Testis (tissue), 2 donors: ENCODE measurements at regions not wholly inside any gene's neighbourhood (a gene's known extent, or its start where the extent isn't known, plus 50 kb on each side); places are given as distances from the start of the nearest gene placed in this dataset.

Experiments
- POLR2A ChIP-seq: fragments of 450-650 bp; IDR thresholded peaks from one replicate; pipeline ENCODE4 v1.6.1; 2017; ENCODE audit warnings: antibody characterized with exemption, mild to moderate bottlenecking, moderate library complexity
- TF ChIP-seq, protein P1 (sequence below), 3 experiments: fragments of 450-650 bp in 2 of 3; fragments of 200-600 bp in 1 of 3; sonication (generic) in 1 of 3; IDR thresholded peaks; one replicate each; pipeline ENCODE4 v1.5.1; 2016 to 2019; ENCODE audit warnings: antibody characterized with exemption in 3 of 3, mild to moderate bottlenecking in 2 of 3, moderate library complexity in 1 of 3

- TF ChIP-seq, protein P1, sequence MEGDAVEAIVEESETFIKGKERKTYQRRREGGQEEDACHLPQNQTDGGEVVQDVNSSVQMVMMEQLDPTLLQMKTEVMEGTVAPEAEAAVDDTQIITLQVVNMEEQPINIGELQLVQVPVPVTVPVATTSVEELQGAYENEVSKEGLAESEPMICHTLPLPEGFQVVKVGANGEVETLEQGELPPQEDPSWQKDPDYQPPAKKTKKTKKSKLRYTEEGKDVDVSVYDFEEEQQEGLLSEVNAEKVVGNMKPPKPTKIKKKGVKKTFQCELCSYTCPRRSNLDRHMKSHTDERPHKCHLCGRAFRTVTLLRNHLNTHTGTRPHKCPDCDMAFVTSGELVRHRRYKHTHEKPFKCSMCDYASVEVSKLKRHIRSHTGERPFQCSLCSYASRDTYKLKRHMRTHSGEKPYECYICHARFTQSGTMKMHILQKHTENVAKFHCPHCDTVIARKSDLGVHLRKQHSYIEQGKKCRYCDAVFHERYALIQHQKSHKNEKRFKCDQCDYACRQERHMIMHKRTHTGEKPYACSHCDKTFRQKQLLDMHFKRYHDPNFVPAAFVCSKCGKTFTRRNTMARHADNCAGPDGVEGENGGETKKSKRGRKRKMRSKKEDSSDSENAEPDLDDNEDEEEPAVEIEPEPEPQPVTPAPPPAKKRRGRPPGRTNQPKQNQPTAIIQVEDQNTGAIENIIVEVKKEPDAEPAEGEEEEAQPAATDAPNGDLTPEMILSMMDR (IDR thresholded peaks at IDR 0.05): no peak
- no peak for TF ChIP-seq POLR2A
These were observed 692.5 kb downstream of the TOX3 start for GRCh38 chr16:51854401-51854951.
